Inferior parietal cortex (tissue), 1 donor: ENCODE measurements at regions not wholly inside any gene's neighbourhood (a gene's known extent, or its start where the extent isn't known, plus 50 kb on each side); places are given as distances from the start of the nearest gene placed in this dataset.
"Not testable (repeated sequence)": the region's sequence is repeated elsewhere in the genome, so short reads cannot be mapped to it uniquely, and the experiment has no call there.

ENCODE experiments used
- DNase-seq: peaks from one replicate; pipeline ENCODE4 v3.0.0-alpha.2; 2016; ENCODE audit errors: extremely low spot score

DNA sequence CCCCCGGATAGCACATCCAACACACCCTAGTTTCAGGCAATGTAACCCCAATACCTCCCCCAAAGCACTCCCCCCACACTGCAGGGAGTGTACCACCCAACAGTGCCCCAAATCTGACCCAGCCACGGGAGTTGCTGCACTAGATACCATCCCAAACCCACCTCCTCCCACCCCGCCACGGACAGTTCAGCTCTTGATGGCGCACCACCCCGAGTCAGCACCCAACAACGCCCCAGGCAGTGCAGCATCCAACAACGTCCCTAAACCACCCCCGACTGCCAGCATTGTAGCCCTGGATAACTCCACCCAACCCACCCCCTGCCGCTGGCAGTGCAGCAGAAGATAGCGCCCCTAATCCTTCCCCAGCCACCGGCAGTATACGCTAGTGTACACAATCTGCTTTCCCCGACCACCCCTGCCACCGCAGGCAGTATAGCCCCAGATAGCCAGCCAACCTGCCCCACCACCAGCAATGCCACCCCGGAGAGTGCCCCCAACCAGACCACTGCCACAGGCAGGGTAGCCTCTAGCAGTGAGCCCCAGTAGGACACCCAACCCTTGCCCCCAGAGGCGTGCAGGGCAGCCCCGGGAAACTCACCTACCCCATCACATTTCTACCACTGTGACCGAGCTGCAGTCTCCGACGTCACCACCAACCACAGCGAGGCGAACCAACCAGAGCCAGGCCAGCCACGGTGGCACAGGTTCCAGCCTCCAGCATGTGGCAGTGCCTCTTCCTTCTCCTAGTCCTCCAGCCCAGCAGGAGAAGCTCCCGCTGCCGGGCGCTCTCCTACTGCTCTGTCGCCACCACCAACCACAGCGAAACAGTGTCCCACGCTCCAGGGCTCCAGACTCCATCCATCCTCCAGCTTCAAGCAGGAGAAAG is 178.1 kb downstream of the POTEB3 start:
- no peak for DNase-seq

DNA sequence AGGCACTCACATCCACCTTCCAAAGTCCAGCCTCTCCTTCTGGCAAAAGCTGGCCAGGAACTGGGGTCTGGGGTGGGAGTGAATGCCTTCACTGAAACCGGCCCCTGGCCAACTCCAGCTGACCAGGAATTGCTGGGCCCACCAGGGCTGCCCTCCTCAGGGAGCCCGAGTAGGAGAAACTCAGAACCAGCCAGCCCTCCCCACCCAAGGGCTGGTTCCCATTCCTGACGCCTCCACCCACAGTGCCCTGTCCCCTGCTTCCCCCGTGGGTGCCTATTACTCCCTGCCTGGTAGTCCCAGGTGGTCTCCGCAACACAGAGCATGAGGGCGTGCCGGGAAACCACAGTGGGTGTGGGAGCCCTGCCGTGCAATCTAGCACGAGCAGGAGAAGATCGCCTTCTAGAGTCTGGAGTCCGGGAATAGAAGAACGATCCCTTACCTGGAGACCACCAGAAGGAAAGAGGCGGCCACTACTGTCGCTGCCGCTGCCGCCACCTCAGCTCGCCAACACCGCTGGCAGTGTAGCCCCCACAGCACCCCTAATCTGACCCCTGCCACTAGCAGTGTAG is 178.8 kb downstream of the POTEB3 start:
- DNase-seq, result no peak

DNA sequence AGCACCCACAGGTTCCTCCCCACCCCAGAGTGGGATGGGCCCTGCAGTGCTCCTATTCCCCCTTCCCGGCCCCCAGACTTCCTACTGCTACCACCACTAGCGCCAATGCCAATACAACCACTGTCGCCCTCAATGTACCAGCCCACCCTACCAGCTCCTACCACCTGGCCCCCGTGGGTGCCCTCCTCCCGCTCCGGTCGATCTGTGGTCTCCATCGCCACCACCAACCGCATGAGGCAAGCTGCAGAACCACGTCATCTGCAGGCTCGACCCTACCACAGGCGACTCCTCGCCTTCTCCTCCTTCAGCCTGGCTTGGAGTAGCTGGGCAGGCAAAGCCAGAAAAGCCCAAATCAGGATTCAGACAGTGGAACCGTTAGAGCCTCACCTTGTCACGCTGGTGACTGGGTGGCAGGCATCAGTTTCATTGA is 179.3 kb downstream of the POTEB3 start:
- no peak for DNase-seq

DNA sequence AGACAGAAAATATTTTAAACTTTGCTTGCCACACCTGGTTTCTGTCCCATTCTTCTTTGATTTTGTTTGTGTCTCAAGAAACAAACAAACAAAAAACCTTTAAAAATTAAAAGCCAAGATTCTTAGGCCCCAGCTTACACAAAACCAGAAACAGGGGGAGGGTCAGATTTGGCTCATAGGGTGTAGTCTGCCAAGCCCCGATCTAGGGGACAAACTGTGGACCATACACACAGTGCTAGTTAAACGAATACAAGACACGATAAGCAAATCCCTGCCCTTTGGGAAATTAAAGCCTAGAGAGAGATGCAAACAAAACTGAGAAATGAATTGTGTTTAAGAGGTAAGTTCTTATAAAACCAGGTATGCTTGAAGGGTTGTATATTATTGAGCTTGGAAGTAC is 181.7 kb downstream of the POTEB3 start:
- DNase-seq, result peak; percentile 1

DNA sequence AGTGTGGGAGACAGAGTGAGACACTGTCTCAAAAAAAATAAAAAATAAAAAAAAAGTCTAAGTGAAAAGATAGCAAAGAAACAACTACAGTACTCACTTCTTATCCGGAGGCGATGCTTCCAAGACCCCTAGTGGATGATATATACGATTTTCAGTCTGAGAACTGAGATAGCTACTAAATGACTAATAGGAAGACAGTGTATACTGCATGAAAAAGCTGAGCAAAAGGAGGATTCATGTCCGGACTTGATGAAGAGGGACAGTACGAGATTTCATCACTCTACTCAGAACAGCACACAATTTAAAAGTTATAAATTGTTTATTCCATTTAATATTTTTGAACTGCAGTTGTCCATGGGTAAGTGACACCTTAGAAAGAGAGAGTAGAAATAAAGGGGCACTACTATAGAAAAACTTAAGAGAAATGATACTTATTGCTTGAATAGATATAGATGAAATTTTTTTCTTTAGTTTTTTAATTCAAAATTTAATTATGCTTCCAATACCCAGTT is 190.7 kb downstream of the POTEB3 start:
- not testable (repeated sequence) for DNase-seq
